ENCODE measurements at regions not wholly inside any gene's neighbourhood (a gene's known extent, or its start where the extent isn't known, plus 50 kb on each side); places are given as distances from the start of the nearest gene placed in this dataset.

- no peak for TF ChIP-seq CTCF (IDR thresholded peaks at IDR 0.05 in 8 of 11, conservative IDR thresholded peaks at IDR 0.05 in 3 of 11)
- TF ChIP-seq POLR2AphosphoS5 (IDR thresholded peaks at IDR 0.05) = no peak
- TF ChIP-seq POLR2A (IDR thresholded peaks at IDR 0.05) = no peak
Observed at GRCh38 chr3:48082580-48083184, 66.5 kb upstream of the MAP4 start.

Data from spleen (tissue), 7 donors.